IgD-negative memory B cell (primary cell): ENCODE measurements at regions not wholly inside any gene's neighbourhood (a gene's known extent, or its start where the extent isn't known, plus 50 kb on each side); places are given as distances from the start of the nearest gene placed in this dataset.

Experiments used
- H3K27ac Mint-ChIP-seq, 3 donors: one replicate each; pipeline ENCODE4 v1.8.0; 2020 to 2022; ENCODE audit warnings: mild to moderate bottlenecking in 3 of 3, mixed read lengths in 3 of 3, moderate library complexity in 1 of 3
- H3K27me3 Mint-ChIP-seq: one replicate; pipeline ENCODE4 v1.8.0; 2021; ENCODE audit warnings: mixed read lengths
- H3K36me3 Mint-ChIP-seq: one replicate; pipeline ENCODE4 v1.8.0; 2020; ENCODE audit warnings: mild to moderate bottlenecking, mixed read lengths
- H3K4me1 Mint-ChIP-seq, 3 donors: one replicate each; pipeline ENCODE4 v1.8.0; 2020 to 2022; ENCODE audit warnings: mixed read lengths in 3 of 3, mild to moderate bottlenecking in 1 of 3
- H3K4me3 Mint-ChIP-seq, 4 donors: one replicate each; pipeline ENCODE4 v1.8.0; 2020 to 2022; ENCODE audit warnings: mild to moderate bottlenecking in 4 of 4, mixed read lengths in 4 of 4, moderate library complexity in 3 of 4
- H3K9me3 Mint-ChIP-seq, 3 donors: one replicate each; pipeline ENCODE4 v1.8.0; 2020 to 2021; ENCODE audit warnings: mixed read lengths in 3 of 3, mild to moderate bottlenecking in 1 of 3

GRCh38 chr9:79985772-79986171 is 414.0 kb downstream of the TLE4 start:
- Mint-ChIP-seq H3K9me3 (peaks cover 4 to 8% (median 7%) of the 10 kb centered on the region in 3 donors), H3K27me3 (no peaks in the 10 kb centered on the region), H3K27ac (no peak overlapping the region), H3K4me3 (no peak overlapping the region), H3K4me1 (peaks cover 0 to 5% (median 5%) of the 10 kb centered on the region in 3 donors), H3K36me3 (peaks cover 2% of the 10 kb centered on the region)

- no peaks in the 10 kb centered on the region for H3K27me3 Mint-ChIP-seq
- H3K36me3 Mint-ChIP-seq = peaks cover 2% of the 10 kb centered on the region
- H3K4me1 Mint-ChIP-seq = peaks cover 0 to 5% (median 2%) of the 10 kb centered on the region in 3 donors
- H3K4me3 Mint-ChIP-seq = no peak overlapping the region
- peaks cover 4 to 8% (median 7%) of the 10 kb centered on the region in 3 donors for H3K9me3 Mint-ChIP-seq
- H3K27ac Mint-ChIP-seq = no peak overlapping the region
Measured at GRCh38 chr9:79985264-79985663, 413.5 kb downstream of the TLE4 start.

- H3K36me3 Mint-ChIP-seq = peaks cover 2% of the 10 kb centered on the region
- no peaks in the 10 kb centered on the region for H3K27me3 Mint-ChIP-seq
- peak overlapping the region in 1 of 4 donors; percentile 50 for H3K4me3 Mint-ChIP-seq
- peaks cover 4 to 8% (median 7%) of the 10 kb centered on the region in 3 donors for H3K9me3 Mint-ChIP-seq
- H3K27ac Mint-ChIP-seq = no peak overlapping the region
- peaks cover 0 to 5% (median 2%) of the 10 kb centered on the region in 3 donors for H3K4me1 Mint-ChIP-seq
Measured at GRCh38 chr9:79984429-79985067, 412.8 kb downstream of the TLE4 start.

GRCh38 chr9:79980432-79980831 is 408.7 kb downstream of the TLE4 start:
- Mint-ChIP-seq H3K4me1 (peaks cover 0 to 5% (median 2%) of the 10 kb centered on the region in 3 donors), H3K36me3 (peaks cover 2% of the 10 kb centered on the region), H3K27me3 (peaks cover 2% of the 10 kb centered on the region), H3K9me3 (peaks cover 4 to 8% (median 7%) of the 10 kb centered on the region in 3 donors), H3K27ac (no peak overlapping the region), H3K4me3 (no peak overlapping the region)

- peaks cover 4 to 8% (median 6%) of the 10 kb centered on the region in 3 donors for H3K9me3 Mint-ChIP-seq
- peak overlapping the region in 1 of 3 donors; percentile 59 for H3K27ac Mint-ChIP-seq
- peaks cover 0 to 4% (median 0%) of the 10 kb centered on the region in 3 donors for H3K4me1 Mint-ChIP-seq
- no peaks in the 10 kb centered on the region for H3K36me3 Mint-ChIP-seq
- no peak overlapping the region for H3K4me3 Mint-ChIP-seq
- peaks cover 2% of the 10 kb centered on the region for H3K27me3 Mint-ChIP-seq
Measured at GRCh38 chr9:79977510-79978197, 405.9 kb downstream of the TLE4 start.

- no peak overlapping the region for H3K27ac Mint-ChIP-seq
- H3K36me3 Mint-ChIP-seq = no peaks in the 10 kb centered on the region
- H3K4me3 Mint-ChIP-seq = no peak overlapping the region
- H3K4me1 Mint-ChIP-seq = peaks cover 0 to 4% (median 1%) of the 10 kb centered on the region in 3 donors
- peaks cover 1 to 3% (median 2%) of the 10 kb centered on the region in 3 donors for H3K9me3 Mint-ChIP-seq
- peaks cover 2% of the 10 kb centered on the region for H3K27me3 Mint-ChIP-seq
Measured at GRCh38 chr9:79977074-79977435, 405.3 kb downstream of the TLE4 start.

- H3K27ac Mint-ChIP-seq = no peak overlapping the region
- H3K27me3 Mint-ChIP-seq = peaks cover 2% of the 10 kb centered on the region
- peaks cover 0 to 4% (median 1%) of the 10 kb centered on the region in 3 donors for H3K4me1 Mint-ChIP-seq
- peaks cover 0 to 1% (median 0%) of the 10 kb centered on the region in 3 donors for H3K9me3 Mint-ChIP-seq
- H3K36me3 Mint-ChIP-seq = peaks cover 2% of the 10 kb centered on the region
- no peak overlapping the region for H3K4me3 Mint-ChIP-seq
Measured at GRCh38 chr9:79976257-79977073, 404.7 kb downstream of the TLE4 start.

GRCh38 chr9:79975621-79976256 is 404.0 kb downstream of the TLE4 start:
- no peaks in the 10 kb centered on the region for H3K9me3 Mint-ChIP-seq

GRCh38 chr9:79974806-79975422 is 403.1 kb downstream of the TLE4 start:
- no peak overlapping the region for H3K27ac Mint-ChIP-seq
- H3K4me3 Mint-ChIP-seq = no peak overlapping the region
- H3K27me3 Mint-ChIP-seq = peaks cover 2% of the 10 kb centered on the region
- H3K36me3 Mint-ChIP-seq = peaks cover 2% of the 10 kb centered on the region
- H3K4me1 Mint-ChIP-seq = peaks cover 4 to 9% (median 8%) of the 10 kb centered on the region in 3 donors
- H3K9me3 Mint-ChIP-seq = no peaks in the 10 kb centered on the region

More at GRCh38 chr9:79975621-79976256, 404.0 kb downstream of the TLE4 start:
- Mint-ChIP-seq H3K4me3 (no peak overlapping the region), H3K4me1 (peaks cover 2 to 9% (median 7%) of the 10 kb centered on the region in 3 donors), H3K36me3 (peaks cover 2% of the 10 kb centered on the region), H3K27me3 (peaks cover 2% of the 10 kb centered on the region), H3K27ac (no peak overlapping the region)

- Mint-ChIP-seq H3K4me1 (peaks cover 4 to 9% (median 8%) of the 10 kb centered on the region in 3 donors), H3K36me3 (peaks cover 2% of the 10 kb centered on the region), H3K27ac (peak overlapping the region in 1 of 3 donors; percentile 4), H3K9me3 (no peaks in the 10 kb centered on the region), H3K27me3 (peaks cover 2% of the 10 kb centered on the region), H3K4me3 (no peak overlapping the region)
Measured at GRCh38 chr9:79973627-79974026, 401.9 kb downstream of the TLE4 start.

GRCh38 chr9:79970146-79970425 is 398.3 kb downstream of the TLE4 start:
- Mint-ChIP-seq H3K4me3 (no peak overlapping the region), H3K36me3 (peaks cover 2% of the 10 kb centered on the region), H3K9me3 (peaks cover 0 to 3% (median 0%) of the 10 kb centered on the region in 3 donors), H3K4me1 (peaks cover 5 to 9% (median 8%) of the 10 kb centered on the region in 3 donors), H3K27ac (no peak overlapping the region), H3K27me3 (peaks cover 4% of the 10 kb centered on the region)

- peaks cover 5 to 9% (median 8%) of the 10 kb centered on the region in 3 donors for H3K4me1 Mint-ChIP-seq
Measured at GRCh38 chr9:79969393-79970145, 397.8 kb downstream of the TLE4 start.

GRCh38 chr9:79968533-79968932 is 396.8 kb downstream of the TLE4 start:
- peaks cover 5 to 9% (median 8%) of the 10 kb centered on the region in 3 donors for H3K4me1 Mint-ChIP-seq
- no peak overlapping the region for H3K4me3 Mint-ChIP-seq
- H3K9me3 Mint-ChIP-seq = peaks cover 0 to 3% (median 0%) of the 10 kb centered on the region in 3 donors
- H3K27ac Mint-ChIP-seq = no peak overlapping the region
- H3K27me3 Mint-ChIP-seq = peaks cover 4% of the 10 kb centered on the region
- H3K36me3 Mint-ChIP-seq = peaks cover 2% of the 10 kb centered on the region

More at GRCh38 chr9:79969393-79970145, 397.8 kb downstream of the TLE4 start:
- Mint-ChIP-seq H3K27ac (no peak overlapping the region), H3K4me3 (no peak overlapping the region), H3K36me3 (peaks cover 2% of the 10 kb centered on the region), H3K27me3 (peaks cover 4% of the 10 kb centered on the region), H3K9me3 (peaks cover 0 to 3% (median 0%) of the 10 kb centered on the region in 3 donors)

GRCh38 chr9:79962836-79963235 is 391.1 kb downstream of the TLE4 start:
- Mint-ChIP-seq H3K27ac (no peak overlapping the region), H3K4me1 (peaks cover 0 to 1% (median 0%) of the 10 kb centered on the region in 3 donors), H3K36me3 (no peaks in the 10 kb centered on the region), H3K27me3 (peaks cover 4% of the 10 kb centered on the region), H3K4me3 (no peak overlapping the region), H3K9me3 (peaks cover 0 to 1% (median 0%) of the 10 kb centered on the region in 3 donors)
